Suppressor macrophage treated with lipopolysaccharide for 4 hours (primary cell): ENCODE measurements at regions not wholly inside any gene's neighbourhood (a gene's known extent, or its start where the extent isn't known, plus 50 kb on each side); places are given as distances from the start of the nearest gene placed in this dataset.
A peak's percentile ranks its signal among the peaks of the same experiment; 100 is the strongest.
"Not testable (repeated sequence)": the region's sequence is repeated elsewhere in the genome, so short reads cannot be mapped to it uniquely, and the experiment has no call there.

Source experiments
- DNase-seq: peaks from one replicate; pipeline ENCODE4 v3.0.0-alpha.2; 2020

- DNase-seq, result no peak
These were observed 50.5 kb upstream of the MAP4K3 start for GRCh38 chr2:39487398-39488250.

- peak; percentile 90 for DNase-seq
These were observed 51.4 kb upstream of the MAP4K3 start for GRCh38 chr2:39488450-39488849.

GRCh38 chr2:39490586-39490985, 53.5 kb upstream of the MAP4K3 start:
- DNase-seq, result no peak

DNA sequence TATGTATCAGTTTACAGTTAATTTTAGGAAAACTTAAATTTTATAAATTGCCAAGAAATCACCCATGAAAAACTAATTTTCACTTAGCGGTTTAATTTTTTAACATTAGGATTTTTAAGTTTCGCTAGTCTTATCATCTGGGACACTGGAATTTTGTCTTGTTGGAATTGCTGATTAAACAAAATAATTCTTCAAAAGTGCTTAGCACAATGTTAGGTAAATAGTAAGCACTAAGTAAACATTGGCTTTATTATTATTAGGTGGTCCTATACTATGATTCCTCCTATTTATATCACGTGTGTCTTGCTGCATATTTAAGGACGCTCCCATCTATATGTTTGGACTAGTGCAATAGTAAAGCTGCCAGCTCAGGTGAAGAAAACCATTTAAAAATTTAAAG, 54.6 kb upstream of the MAP4K3 start:
- DNase-seq, result no peak

DNA sequence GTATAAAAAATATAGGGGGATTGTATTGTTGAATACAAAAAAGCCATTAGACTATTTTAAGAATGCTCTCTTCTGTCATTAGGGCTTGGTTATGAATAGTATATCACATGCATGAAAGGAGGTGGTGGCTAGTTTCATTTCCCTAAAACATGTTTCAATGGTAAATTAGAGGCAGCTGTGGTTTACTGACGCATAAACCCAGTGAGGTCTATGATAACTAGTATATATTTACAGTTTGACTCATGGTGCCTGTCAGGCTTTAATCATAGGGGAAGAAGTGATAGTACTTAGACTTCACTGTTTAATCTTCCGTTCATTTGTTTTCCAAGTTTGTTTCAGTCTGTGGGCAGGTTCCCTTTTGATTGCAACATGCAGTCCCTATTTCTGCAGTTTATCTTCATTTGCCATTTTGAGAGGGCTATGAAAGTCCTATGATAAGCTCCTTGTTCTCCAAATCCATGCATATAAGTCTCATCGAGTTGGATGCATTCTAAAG, 55.1 kb upstream of the MAP4K3 start:
- peak; percentile 96 for DNase-seq

GRCh38 chr2:39492716-39493115, 55.6 kb upstream of the MAP4K3 start:
- peak; percentile 81 for DNase-seq

GRCh38 chr2:39494784-39495251, 57.7 kb upstream of the MAP4K3 start:
- DNase-seq, result peak; percentile 37

DNA sequence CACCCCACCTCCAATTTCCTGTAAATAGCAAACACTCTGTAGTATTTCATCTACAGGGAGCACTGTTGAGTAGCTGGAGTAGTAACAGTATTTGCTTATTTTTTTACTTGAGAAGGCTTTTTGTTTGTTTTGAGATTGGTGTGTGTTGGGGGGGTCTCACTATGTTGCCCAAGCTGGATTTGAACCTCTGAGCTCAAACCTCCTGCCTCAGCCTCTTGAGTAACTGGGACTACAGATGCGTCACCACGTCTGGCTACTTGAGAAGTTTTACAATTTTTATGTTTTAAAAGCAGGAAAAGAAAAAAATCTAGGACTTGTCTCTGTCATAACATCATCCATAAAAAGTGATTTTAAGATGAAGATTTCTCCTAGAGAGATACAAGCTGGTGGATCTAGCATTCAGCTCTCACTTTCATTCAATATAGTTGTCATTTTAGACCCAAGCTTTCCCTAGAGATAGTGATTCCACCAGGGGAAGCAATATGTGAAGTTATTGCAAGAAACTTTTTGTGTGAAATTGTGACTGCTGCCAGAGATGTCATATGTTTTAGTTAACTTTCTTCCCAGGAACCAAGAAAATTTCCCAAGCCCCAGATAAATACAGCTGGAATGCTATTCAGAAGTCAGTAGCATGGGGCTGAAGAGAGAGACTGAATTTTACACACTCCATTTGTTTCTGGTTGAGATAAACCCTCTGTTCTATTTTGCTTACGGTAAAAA, 60.2 kb upstream of the MAP4K3 start:
- no peak for DNase-seq

DNA sequence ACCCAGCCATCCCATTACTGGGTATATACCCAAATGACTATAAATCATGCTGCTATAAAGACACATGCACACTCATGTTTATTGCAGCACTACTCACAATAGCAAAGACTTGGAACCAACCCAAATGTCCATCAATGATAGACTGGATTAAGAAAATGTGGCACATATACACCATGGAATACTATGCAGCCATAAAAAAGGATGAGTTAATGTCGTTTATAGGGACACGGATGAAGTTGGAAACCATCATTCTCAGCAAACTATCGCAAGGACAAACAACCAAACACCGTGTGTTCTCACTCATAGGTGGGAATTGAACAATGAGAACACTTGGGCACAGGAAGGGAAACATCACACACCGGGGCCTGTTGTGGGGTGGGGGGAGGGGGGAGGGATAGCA, 61.1 kb upstream of the MAP4K3 start:
- DNase-seq, result not testable (repeated sequence)

- DNase-seq, result no peak
These were observed 61.7 kb upstream of the MAP4K3 start for GRCh38 chr2:39498786-39499185.

GRCh38 chr2:39499336-39499735, 62.3 kb upstream of the MAP4K3 start:
- no peak for DNase-seq

DNA sequence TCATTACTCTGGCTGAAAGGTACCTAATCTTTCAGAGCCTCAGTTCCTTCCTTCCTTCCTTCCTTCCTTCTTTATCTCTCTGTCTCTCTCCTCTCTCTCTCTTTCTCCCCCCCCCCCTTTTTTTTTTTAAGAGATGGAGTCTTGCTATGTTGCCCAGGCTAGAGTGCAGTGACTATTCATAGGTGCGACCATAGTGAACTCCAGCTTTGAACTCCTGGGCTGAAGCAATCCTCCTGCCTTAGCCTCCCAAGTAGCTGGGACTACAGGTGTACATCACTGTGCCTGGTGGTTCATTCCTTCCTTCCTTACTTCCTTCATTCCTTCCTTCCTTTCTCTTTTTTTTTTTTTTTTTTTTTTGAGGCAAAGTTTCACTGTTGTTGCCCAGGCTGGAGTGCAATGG, 64.3 kb upstream of the MAP4K3 start:
- DNase-seq, result no peak

DNA sequence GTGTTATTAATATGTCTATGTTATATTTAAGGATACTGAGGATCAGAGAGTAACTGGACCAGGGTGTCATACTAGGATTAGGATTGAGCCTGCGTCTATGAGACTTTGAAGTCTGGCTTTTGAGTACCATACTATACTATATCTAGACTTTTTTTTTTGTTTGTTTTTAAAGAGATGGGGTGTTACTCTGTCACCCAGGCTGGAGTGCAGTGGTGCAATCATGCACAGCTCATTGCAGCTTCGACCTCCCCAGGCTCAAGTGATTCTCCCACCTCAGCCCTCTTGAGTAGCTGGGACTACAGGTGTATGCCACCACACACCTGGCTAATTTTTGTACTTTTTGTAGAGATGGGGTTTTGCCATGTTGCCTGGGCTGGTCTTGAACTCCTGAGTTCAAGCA, 66.2 kb upstream of the MAP4K3 start:
- no peak for DNase-seq

DNA sequence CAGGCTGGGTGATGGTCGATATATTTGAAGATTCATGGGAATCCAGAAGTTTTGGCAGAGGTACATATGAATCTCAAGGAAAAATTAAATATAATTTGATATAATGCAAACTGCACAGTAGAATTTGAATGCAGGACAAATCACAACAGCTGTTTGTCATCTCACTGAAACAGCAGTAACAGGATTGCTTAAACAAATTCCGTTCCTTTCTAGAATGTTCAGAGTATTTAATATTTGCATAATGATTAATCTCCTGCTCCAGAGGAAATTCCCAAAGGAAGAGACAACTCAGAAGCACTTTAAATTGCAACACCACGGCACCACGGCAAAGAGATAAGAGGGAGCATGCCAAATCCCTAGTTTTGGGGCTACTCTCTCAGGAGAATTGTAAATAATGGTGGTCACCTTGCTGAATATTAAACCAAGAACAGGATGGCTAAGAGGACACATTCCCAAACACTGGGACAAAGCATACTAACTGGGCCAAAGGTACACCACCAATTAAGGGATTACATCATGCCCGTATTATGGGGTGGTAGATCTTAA, 67.8 kb upstream of the MAP4K3 start:
- no peak for DNase-seq

DNA sequence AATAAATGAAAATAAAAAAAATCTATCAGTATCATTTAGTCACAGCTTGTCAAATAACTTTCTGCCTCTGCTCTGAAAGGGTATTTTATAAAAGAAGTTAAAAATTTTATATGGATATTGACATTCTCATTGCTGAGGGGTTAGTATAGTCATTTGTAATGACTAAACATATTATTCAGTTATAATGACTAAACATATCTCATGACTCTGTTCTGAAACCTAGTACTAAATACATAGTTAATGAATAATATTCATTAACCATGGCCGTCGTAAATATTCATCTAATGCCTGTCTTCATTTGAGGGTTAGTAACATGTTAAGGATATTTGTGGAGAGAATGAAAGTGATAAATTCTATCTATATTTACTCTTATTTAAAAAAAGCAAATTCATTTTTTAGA, 69.1 kb upstream of the MAP4K3 start:
- no peak for DNase-seq

GRCh38 chr2:39508198-39508597, 71.1 kb upstream of the MAP4K3 start:
- no peak for DNase-seq

GRCh38 chr2:39510140-39510539, 73.1 kb upstream of the MAP4K3 start:
- no peak for DNase-seq

DNA sequence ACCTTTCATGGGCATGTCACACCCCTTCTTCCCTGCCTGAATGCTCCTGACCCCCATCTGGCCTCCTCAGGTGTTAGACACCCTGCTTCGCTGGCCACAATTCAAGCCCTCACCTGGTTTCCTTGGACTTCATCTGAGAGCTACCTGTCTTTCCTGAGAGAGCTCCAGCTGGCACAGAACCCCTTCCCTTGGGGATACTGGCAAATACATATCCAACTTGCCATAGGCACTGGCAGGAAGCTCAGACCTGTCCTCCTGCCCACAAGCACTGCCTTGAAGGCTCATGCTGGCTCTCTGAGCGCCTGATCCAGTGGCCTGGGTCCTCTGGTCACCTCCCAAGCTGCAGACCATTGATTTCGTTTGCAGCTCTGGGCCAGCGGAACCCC, 74.1 kb upstream of the MAP4K3 start:
- no peak for DNase-seq

- DNase-seq, result no peak
These were observed 74.7 kb upstream of the MAP4K3 start for GRCh38 chr2:39511605-39512433.

GRCh38 chr2:39512434-39512935, 75.4 kb upstream of the MAP4K3 start:
- DNase-seq, result no peak

DNA sequence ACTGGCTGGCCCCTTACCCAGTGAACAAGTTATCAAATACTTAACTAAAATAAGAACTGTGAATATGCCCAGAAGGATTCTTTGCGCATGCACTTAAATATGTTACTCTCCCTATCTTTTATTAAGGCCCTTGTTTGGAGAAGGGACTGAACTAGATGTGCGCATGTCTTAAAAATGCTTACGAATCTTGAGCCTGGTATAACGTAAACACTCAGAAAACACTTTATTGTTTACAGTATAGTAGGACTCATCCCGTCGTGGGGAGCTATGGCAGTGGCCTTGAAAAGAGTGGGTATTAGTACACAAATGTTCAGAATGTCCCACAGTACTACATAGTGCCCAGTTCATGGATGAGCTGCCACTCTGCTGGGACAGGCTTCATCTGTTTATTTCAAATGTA, 75.9 kb upstream of the MAP4K3 start:
- DNase-seq, result no peak

- peak; percentile 94 for DNase-seq
These were observed 76.6 kb upstream of the MAP4K3 start for GRCh38 chr2:39513641-39514094.

DNA sequence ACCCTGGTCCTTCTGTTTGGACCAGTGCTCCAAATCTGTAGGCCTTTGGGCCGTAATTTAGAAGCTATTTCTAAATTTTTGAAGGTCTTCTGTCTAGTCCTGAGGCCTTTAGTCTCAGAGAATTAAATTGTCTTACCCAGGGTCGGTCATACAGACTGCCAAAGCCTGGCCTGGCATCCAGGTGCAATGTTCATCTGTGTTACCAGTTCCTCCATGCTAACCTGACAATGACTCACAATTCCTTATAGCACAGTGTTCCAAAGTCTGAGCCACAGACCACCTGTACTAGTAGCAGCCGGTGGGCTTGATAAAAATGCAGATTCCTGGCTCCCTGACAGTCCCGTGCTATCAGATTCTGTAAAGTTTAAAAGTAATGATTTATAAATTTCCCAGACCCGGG, 77.7 kb upstream of the MAP4K3 start:
- no peak for DNase-seq
